ENCODE measurements at regions not wholly inside any gene's neighbourhood (a gene's known extent, or its start where the extent isn't known, plus 50 kb on each side); places are given as distances from the start of the nearest gene placed in this dataset.

DNA sequence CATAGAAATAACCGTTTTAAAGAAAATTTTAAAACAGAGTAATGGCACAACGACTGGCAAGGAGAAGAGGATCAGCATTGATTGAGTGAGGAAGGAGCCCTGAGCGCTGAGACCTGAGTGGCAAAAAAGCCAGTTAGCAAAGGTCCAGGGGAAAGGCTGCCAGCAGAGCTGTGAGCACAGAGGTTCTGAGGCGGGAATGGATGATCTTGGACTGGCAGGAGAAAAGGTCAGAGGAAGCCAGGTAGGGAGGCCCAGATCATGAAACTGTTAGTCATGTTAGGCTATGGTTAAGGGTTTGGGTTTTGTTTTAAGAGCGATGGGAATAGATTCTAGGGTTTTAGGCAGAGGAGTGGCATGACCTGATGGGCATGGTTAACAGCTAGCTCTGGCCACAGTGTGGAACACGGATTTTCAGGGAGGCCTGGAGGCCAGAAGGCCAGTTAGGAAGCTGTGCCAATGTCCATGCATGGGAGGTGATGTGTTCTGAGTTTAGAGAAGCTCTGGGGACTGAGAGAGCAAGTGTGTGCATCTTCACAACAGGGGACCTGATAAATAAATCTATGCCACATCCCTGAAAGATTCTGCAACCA, 57.7 kb upstream of the GALNT10 start:
- no peak for TF ChIP-seq POLR2A (IDR thresholded peaks at IDR 0.05; ENCODE audit: low read depth, low read length)
- no peak for DNase-seq (ENCODE audit: insufficient read length, low spot score)
- no peak for FAIRE-seq

DNA sequence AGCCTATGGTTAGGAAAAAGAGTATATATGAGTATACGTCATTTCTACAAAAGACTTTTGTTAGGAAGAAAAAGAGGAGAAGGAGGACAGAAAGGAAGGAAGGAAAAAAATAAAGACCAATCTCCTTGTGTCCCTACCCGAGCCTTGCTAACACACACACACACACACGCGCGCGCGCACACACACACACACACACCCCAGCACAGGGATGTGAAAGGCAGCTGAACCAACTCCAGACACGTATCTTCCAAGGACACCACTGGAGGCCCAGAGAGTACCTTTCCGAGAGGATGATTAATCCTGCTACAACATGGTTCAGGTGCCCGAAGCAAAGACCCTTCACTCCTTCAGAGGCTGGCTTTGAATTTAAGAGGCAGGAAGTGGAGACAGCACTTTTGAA, 56.9 kb upstream of the GALNT10 start:
- no peak for FAIRE-seq
- DNase-seq (ENCODE audit: insufficient read length, low spot score), result no peak
- no peak for TF ChIP-seq POLR2A (IDR thresholded peaks at IDR 0.05; ENCODE audit: low read depth, low read length)

DNA sequence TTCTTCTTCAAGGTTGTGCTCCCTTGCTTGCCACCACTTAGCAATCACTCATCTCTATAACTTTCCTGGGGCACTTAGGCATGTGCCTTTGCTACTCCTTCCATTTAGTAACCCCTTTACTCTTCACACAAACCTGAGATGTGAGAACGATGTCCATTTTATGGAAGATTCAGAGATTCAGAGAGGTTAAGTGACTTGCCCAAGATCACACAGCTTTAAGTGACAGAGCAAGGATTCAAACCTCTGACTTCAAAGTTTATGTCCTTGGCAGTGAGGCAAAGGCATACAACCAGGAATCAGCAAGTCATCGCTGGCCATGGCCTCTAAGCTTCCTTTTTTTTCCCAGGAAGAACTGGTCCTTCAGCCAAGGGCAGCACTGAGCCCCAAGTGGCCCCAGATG, 56.0 kb upstream of the GALNT10 start:
- DNase-seq (ENCODE audit: insufficient read length, low spot score), result no peak
- no peak for TF ChIP-seq POLR2A (IDR thresholded peaks at IDR 0.05; ENCODE audit: low read depth, low read length)
- FAIRE-seq, result no peak

DNA sequence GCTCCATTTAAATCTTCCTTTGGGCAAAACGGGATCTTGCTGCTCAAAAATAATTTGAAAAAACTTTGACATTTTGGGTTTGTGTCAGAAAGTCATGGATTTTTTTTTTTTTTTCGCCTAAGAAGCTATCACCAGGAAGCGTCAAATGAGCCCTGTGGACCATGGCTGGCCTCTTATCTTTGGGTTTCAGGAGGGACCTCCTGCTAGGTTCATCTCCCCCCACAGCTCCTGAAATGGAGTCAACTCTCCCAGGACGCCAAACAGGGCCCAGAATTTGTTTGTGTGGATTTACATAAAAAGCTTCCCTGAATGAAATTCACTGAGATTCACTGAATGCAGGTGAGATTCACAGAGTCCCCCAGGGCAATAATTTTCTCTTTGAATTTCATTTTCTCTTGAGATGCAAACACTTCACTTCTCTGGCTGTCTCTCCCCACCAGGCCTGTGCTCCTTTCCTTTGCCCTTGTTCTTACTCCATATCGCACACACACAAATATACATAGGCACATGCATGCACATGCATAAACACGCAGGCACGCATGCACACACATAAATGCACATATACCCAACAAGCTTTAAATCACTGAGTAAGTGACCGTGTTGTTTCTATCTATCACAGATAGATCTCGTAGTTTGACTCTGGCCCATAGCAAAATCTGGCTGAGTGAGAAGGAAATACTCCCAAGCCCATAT, 55.3 kb upstream of the GALNT10 start:
- TF ChIP-seq POLR2A (IDR thresholded peaks at IDR 0.05; ENCODE audit: low read depth, low read length), result no peak
- DNase-seq (ENCODE audit: insufficient read length, low spot score), result no peak
- FAIRE-seq, result no peak

DNA sequence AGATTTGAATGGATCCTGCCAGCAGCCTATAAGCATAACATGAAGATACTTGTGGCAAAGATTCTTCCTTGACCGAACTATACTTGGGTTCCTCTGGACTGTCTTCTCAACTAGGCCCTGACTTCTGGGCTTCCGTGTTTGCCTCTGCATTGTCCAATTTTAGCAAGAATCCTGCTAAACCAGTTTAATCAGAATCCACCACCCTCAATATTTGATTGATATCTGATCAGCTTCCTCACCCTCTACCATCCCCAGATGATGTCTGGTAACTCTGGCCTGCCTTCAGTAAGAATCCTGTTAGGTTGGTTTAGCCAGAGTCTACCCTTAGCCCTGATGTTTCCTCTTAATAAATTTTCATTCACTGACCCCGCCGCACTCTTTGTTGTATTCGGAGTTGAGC, 54.4 kb upstream of the GALNT10 start:
- FAIRE-seq, result no peak
- DNase-seq (ENCODE audit: insufficient read length, low spot score), result no peak
- TF ChIP-seq POLR2A (IDR thresholded peaks at IDR 0.05; ENCODE audit: low read depth, low read length), result no peak

DNA sequence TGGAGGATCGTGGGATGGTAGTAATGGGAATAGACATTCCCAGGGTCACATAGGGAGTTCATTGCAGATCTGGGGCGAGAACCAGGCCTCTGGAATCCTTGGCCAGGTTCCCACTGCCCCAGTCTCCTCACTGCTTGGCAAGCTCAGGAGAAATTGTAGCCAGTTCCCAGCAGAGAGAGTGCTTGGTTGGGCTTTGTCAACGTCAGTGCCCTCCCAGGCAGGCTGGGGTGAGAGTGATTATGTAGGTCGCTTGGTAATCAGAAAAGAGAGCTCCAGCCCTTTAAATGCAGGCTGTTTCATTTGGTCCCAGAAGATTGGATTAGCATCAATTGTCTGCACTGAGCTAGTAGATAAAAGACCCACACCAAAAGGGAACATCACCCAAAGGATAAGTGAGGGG, 51.8 kb upstream of the GALNT10 start:
- FAIRE-seq (no peak), DNase-seq (ENCODE audit: insufficient read length, low spot score) (no peak)
- no peak for TF ChIP-seq POLR2A (IDR thresholded peaks at IDR 0.05; ENCODE audit: low read depth, low read length)

DNA sequence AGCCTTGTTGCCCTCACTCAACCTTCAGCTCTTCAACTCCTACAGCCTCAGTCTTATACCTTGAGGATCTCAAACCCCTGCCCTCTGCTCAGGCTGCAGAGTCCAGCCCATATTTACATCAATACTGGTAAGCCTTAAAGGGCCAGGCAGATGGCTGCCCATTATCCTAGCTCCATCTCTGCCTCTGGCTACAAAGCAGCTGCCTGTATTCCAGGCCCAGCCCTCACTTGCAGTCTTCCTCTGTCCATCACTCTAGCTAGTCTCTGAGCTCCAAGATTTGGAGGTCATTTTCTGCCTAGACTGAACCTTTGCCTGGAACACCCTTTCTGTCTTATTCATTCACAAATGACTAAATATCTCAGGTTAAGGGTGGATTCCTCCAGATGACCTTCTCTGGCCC, 50.2 kb upstream of the GALNT10 start:
- DNase-seq (ENCODE audit: insufficient read length, low spot score) (no peak), FAIRE-seq (no peak)
- no peak for TF ChIP-seq POLR2A (IDR thresholded peaks at IDR 0.05; ENCODE audit: low read depth, low read length)
